Stimulated activated CD4-positive, alpha-beta T cell treated with anti-CD3 and anti-CD28 coated beads, Interleukin-2, amount 100 ng/mL, for 24 hours (primary cell): ENCODE measurements at regions not wholly inside any gene's neighbourhood (a gene's known extent, or its start where the extent isn't known, plus 50 kb on each side); places are given as distances from the start of the nearest gene placed in this dataset.
"Not testable (repeated sequence)": the region's sequence is repeated elsewhere in the genome, so short reads cannot be mapped to it uniquely, and the experiment has no call there.

Experiments
- DNase-seq, 2 donors: peaks; one replicate each; pipeline ENCODE4 v3.0.0-alpha.2; 2020

DNA sequence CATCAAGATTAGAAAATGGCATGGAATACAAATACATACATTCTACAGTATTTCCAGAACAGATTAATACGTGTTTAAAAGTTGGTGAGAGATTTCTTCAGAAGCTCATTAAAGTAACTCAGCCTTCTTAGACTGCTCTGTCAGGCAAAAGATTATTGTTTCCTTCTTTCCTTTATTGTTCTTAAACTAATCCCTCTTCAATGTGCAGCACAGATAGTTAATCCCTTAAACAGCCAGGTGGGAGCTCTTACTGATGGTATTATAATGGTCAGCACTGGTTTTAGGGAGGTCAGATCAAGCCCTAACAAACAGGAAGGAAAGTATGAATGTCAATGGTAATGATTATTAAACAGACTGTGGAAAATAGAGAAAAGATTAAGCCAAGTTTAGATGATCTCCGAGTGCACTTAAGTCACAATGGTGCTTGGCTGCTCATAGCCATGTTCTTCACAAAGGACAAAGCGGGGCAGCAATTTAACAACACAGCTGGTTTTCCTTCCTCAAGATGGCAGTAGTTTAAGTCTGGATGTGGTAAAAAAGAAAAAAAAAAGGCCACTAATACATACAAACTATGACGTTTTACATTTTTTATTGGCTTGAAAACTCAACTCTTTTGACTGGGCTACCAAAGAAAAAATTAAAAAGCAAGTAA, 992.6 kb downstream of the PCDH9 start:
- DNase-seq = no peak

DNA sequence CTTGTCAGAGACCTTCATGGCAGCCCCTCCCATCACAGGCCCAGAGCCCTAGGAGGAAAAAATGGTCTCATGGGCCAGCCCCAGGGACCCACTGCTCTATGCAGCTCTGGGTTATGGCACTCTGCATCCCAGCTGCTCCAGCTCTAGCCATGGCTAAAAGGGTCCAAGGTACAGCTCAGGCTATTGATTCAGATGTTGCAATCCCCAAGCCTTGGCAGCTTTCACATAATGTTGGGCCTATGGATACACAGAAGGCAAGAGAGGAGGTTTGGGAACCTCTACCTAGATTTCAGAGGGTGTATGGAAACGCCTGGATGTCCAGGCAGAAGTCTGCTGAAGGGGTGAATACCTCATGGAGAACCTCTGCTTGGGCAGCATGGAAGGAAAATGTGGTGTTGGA, 996.0 kb downstream of the PCDH9 start:
- DNase-seq = no peak

DNA sequence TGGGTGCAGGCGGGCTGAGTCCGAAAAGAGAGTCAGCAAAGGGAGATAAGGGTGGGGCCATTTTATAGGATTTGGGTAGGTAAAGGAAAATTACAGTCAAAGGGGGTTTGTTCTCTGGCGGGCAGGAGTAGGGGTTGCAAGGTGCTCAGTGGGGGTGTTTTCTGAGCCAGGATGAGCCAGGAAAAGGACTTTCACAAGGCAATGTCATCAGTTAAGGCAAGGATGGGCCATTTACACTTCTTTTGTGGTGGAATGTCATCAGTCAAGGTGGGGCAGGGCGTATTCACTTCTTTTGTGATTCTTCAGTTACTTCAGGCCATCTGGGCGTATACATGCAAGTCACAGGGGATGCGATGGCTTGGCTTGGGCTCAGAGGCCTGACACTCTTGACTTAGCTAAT, 998.2 kb downstream of the PCDH9 start:
- DNase-seq = not testable (repeated sequence)

- no peak for DNase-seq
Observed at GRCh38 chr13:66225072-66225471, 1005.1 kb downstream of the PCDH9 start.

DNA sequence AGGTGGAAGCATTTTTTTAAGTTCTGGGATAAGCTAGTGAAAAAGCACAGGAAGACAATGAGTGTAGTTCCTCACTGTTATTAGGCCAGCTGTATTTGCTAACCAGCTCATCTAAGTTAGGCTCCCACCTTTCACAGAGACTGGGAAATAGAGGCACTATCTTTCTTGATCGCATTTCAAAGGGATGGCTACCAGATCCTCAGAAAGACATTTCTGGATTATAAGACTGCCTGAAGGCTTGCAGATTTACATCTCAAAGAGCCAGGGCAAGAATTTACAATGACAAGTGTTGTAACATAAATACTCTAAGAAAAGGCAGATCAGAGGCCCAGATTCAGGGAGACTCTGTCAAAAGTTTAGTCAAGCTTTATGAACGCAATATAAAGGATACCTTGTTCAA, 1005.5 kb downstream of the PCDH9 start:
- DNase-seq = no peak

DNA sequence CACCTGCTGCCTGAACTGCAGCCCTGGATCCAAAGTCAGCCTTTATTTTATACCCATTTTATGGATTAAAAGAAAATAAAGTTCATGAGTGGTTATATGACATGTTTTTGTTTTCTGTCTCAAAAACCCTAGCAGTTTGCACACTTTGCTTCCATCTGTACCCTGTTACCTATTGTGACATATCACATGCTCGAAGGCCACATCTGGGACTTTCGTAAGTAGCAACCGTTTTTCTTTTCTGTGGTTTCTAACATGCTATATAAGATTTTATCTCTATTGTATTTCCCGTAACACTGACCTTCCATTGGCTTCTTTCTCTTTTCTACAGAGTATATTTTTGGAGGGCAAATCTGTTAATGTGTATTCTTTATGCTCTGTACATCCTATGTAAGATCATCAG, 1007.2 kb downstream of the PCDH9 start:
- DNase-seq = no peak

DNA sequence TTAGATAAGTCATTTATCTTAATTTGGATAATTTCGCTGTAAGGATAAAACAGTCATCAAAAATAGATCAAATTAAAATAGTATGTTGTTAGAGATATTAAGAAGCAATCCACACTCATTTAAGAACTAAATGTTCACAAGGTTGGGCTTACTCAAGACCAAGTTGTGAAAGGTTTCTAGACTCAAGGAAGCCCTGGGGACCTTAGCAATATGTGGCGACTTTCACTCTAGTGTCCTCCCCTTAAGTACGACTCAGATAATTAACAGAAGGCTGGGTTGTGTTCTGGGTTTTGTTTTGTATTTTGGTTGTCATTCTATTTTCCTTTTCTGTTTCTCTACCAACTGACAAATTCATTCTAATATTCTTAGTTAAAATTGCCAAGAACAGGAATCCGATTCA, 1008.0 kb downstream of the PCDH9 start:
- no peak for DNase-seq

DNA sequence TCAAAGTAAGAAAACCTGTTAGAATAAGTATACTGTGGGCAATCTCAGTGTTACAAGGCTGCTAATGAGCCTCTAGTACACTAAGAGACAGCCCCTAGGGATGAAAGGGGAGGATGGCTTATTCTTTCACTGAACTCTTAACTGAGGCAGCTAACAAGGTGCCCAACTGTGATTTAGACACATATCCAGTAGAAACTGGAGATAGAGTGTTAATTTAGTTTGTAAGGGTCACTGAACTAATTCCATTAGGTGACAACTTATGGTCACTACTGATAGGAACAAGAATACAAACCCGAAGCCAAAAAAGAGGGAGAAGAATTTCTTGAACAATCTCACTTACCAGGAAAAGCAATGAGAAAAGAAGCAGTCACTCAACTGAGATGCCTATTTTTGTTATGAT, 1010.6 kb downstream of the PCDH9 start:
- DNase-seq = no peak

GRCh38 chr13:66218583-66218982, 1011.6 kb downstream of the PCDH9 start:
- DNase-seq = no peak

- DNase-seq = no peak
Observed at GRCh38 chr13:66216728-66217127, 1013.4 kb downstream of the PCDH9 start.

DNA sequence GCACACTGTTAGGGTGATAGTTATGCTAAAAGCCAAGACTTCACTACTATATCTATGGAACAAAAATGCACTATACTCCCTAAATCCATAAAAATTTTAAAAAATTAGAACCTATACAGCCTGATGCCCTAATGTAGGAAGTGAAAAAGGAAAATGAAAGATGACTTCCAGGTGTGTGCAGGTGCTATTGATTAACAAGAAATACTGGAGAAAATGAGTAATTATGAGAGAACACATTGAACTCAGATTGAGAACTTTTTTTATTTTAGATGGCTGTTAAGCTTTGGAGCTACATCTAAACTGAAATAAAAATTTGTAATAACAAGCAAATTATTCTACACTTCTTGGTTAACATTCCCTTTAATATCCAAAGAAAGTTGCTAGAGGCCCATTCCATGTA, 1015.7 kb downstream of the PCDH9 start:
- no peak for DNase-seq

GRCh38 chr13:66212511-66212910, 1017.6 kb downstream of the PCDH9 start:
- DNase-seq = no peak

DNA sequence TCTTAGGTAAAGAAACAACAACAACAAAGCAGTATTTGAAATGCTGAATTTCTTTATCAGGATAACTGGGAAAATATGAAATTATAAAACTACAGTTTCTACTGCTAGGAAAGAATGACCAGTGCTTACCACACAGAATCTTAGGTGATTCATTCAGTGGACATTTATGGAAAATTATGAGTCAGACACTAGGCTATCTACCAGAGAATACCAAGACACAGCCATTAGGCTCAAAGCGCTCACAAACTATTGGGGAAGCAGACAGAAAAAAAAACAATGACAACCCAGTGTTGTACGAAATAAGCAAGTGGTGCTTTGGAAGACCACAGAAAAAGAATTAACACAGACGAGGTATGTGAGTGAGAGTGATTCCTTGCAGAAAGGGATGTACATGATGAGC, 1019.5 kb downstream of the PCDH9 start:
- DNase-seq = no peak

DNA sequence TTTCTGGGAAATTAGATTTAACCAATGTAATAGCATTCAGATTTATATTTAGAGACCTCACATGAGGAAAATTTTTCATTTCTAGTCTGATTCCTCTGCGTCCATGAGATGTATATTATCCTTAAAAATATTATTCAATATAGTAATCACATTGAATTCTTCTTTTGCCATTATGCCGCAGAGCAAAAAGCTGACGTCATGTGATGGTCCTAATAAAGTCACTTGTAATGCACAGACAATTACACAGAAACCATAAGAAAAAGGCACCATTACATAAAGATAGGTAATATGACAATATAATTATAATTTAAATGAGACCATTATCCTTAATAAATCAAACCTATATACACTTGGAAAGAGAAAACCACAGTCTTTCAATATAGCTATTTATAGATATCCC, 1021.5 kb downstream of the PCDH9 start:
- no peak for DNase-seq

DNA sequence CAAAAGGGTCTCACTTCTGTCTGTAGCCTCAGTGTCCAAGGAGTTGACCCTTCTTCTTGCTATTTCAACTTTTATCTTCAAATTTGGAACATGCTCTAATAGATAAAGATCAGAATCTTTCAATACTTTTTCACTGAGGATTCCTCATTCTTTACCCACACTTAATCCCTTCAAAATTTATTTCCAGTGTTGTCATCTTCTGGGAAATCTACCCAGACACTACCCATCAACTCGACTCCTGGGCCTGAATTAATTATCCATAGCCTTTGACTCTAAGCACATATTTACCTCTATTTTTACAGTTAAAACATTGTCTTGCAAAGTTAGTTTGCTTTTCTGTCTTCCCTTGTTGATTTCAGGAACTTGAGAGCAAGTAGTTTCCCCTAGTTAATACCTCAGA, 1022.5 kb downstream of the PCDH9 start:
- DNase-seq = no peak

GRCh38 chr13:66205807-66206206, 1024.3 kb downstream of the PCDH9 start:
- no peak for DNase-seq

DNA sequence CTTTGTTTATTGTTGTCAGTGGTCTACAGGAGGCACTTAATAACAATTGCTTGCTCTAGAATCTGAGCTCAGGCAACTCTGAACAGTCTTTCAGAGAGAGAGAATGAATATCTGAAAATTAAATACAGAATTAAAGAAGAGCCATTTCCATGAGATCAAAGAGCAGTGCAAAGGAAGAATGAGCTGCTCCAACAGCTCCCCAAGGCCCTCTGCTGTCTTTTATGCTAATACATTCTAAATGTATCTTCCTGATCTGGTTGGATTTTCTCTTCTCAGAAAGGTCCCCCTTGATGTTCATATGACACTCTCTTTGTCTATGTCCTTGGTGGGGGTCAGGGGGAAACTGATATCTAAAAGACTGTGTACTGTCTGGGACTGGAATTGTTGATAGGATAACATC, 1029.6 kb downstream of the PCDH9 start:
- no peak for DNase-seq

- no peak for DNase-seq
Observed at GRCh38 chr13:66195238-66195637, 1034.9 kb downstream of the PCDH9 start.

DNA sequence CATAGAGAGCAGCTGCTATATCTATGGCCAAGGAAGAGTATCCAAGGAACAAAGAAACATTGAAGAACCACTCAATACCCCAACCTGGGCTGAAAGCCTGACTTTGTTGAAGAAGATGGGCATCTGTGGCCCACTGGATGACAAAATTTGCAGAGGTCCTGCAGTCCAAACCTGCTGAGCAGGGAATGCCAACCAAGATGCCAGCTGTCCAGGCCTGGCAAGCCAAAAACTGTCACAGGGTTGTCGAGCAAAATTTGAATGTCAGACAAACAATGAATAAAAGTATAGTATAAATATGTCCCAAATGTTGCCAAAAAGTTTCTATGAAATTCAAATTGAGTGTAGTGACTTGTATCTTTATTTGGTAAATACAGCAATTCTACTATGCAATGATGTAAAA, 1040.2 kb downstream of the PCDH9 start:
- DNase-seq = no peak

GRCh38 chr13:66180836-66181235, 1049.3 kb downstream of the PCDH9 start:
- DNase-seq = no peak

GRCh38 chr13:66171920-66172319, 1058.2 kb downstream of the PCDH9 start:
- DNase-seq = no peak

DNA sequence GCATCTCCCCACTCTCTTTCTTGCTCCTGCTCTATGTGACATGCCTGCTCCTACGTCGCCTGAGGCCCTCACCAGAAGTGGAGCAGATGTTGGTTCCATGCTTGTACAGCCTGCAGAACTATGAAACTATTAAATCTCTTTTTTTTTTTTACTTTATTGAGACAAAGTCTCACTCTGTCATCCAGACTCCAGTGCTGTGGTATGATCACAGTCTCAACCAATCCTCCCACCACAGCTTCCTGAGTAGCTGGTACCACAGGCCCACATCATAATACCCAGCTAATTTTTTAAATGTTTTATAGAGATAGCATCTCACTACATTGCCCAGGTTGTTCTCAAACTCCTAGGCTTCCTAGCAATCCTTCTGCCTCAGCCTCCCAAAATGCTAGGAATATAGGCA, 1067.7 kb downstream of the PCDH9 start:
- DNase-seq = no peak

DNA sequence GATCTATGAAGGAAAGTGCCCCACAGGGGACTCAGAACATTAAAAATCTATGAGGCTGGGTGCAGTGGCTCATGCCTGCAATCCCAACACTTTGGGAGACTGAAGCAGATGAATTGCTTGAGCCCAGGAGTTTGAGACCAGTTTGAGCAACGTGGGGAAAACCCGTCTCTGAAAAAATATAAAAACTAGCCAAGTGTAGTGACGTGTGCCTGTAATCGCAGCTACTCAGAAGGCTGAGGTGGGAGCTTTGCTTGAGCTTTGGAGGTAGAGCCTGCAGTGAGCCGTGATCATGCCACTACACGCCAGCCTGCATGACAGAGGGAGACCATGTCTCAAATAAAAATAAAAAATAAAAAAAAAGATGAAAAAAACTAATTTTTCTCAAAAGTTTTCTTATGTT, 1070.6 kb downstream of the PCDH9 start:
- no peak for DNase-seq

- DNase-seq = no peak
Observed at GRCh38 chr13:66154976-66155375, 1075.2 kb downstream of the PCDH9 start.

DNA sequence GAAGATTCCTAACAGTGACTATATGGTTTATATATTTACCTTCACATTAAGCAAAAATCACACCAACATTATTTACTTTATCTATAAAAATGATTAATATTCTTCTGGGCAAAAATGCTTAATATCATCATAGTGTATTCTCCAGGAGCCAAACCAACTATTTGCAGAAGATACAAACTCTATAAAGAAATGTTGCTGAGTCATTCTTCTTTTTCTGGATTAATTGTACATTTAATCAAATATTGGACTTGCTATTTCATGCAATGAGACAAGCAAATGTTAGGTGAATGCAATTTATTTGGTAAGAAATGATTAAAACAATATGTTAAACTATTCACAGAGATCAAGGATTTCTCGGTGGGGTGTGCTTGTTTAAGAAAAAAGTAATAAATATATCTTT, 1075.8 kb downstream of the PCDH9 start:
- no peak for DNase-seq

GRCh38 chr13:66152596-66152995, 1077.5 kb downstream of the PCDH9 start:
- no peak for DNase-seq
